OCI-LY1 (cell line): ENCODE measurements at regions not wholly inside any gene's neighbourhood (a gene's known extent, or its start where the extent isn't known, plus 50 kb on each side); places are given as distances from the start of the nearest gene placed in this dataset.
"Not testable (repeated sequence)": the region's sequence is repeated elsewhere in the genome, so short reads cannot be mapped to it uniquely, and the experiment has no call there.

Experiments
- H2AFZ ChIP-seq: fragments of 200-600 bp; sonication (generic), shearing (Covaris generic); 2 replicates; pipeline ENCODE4 v1.6.0; 2014; ENCODE audit warnings: antibody characterized with exemption, mild to moderate bottlenecking, low read length
- H3F3A ChIP-seq: fragments of 200-600 bp; sonication (generic), shearing (Covaris generic); 2 replicates; pipeline ENCODE4 v1.6.0; 2014; ENCODE audit warnings: mild to moderate bottlenecking, antibody characterized with exemption, low read length, moderate library complexity; ENCODE audit not compliant: insufficient read depth
- H3K27ac ChIP-seq: fragments of 200-600 bp; sonication (generic); 2 replicates; pipeline ENCODE4 v1.5.1; 2014; ENCODE audit warnings: low read length, mixed run types, mild to moderate bottlenecking, low read depth; ENCODE audit not compliant: poor library complexity, severe bottlenecking
- H3K27me3 ChIP-seq: fragments of 200-600 bp; sonication (generic); 2 replicates; pipeline ENCODE4 v1.6.0; 2014; ENCODE audit warnings: antibody characterized with exemption, mild to moderate bottlenecking, low read length, moderate library complexity; ENCODE audit not compliant: insufficient read depth
- H3K36me3 ChIP-seq: fragments of 200-600 bp; sonication (generic); 2 replicates; pipeline ENCODE4 v1.6.1; 2014; ENCODE audit warnings: mild to moderate bottlenecking, antibody characterized with exemption, low read length, moderate library complexity, mixed read lengths; ENCODE audit not compliant: insufficient read depth
- H3K4me1 ChIP-seq: fragments of 200-600 bp; sonication (generic); 2 replicates; pipeline ENCODE4 v1.5.1; 2014; ENCODE audit warnings: mild to moderate bottlenecking, low read length, moderate library complexity; ENCODE audit not compliant: insufficient read depth, severe bottlenecking
- H3K4me2 ChIP-seq: fragments of 200-600 bp; sonication (generic), shearing (Covaris generic); 2 replicates; pipeline ENCODE4 v1.6.1; 2014; ENCODE audit warnings: low read length
- H3K4me3 ChIP-seq: fragments of 200-600 bp; sonication (generic); 2 replicates; pipeline ENCODE4 v1.5.1; 2014; ENCODE audit warnings: low read length, low read depth, mild to moderate bottlenecking, mixed read lengths; ENCODE audit not compliant: poor library complexity, severe bottlenecking
- H3K79me2 ChIP-seq: fragments of 200-600 bp; shearing (Covaris generic); 2 replicates; pipeline ENCODE4 v1.6.1; 2016; ENCODE audit warnings: mixed run types, low read length, mixed read lengths; ENCODE audit not compliant: insufficient read depth
- H3K9ac ChIP-seq: fragments of 200-600 bp; sonication (generic), shearing (Covaris generic); 2 replicates; pipeline ENCODE4 v1.6.1; 2014; ENCODE audit warnings: mild to moderate bottlenecking, low read length, mixed read lengths
- H3K9me2 ChIP-seq: fragments of 200-600 bp; sonication (generic), shearing (Covaris generic); 2 replicates; pipeline ENCODE4 v1.6.1; 2014; ENCODE audit warnings: low read depth, mild to moderate bottlenecking, low read length, mixed read lengths
- H3K9me3 ChIP-seq: fragments of 200-600 bp; shearing (Covaris generic); 2 replicates; pipeline ENCODE4 v1.6.1; 2014; ENCODE audit warnings: low read length, mixed read lengths
- H4K20me1 ChIP-seq: fragments of 200-600 bp; sonication (generic), shearing (Covaris generic); 2 replicates; pipeline ENCODE4 v1.6.0; 2016; ENCODE audit warnings: mild to moderate bottlenecking, low read length; ENCODE audit not compliant: insufficient read depth
- CTCF ChIP-seq: fragments of 200-600 bp; sonication (generic), shearing (Covaris generic); IDR thresholded peaks from 2 replicates; pipeline ENCODE4 v1.5.1; 2017; ENCODE audit warnings: mild to moderate bottlenecking, antibody characterized with exemption, low read length, moderate library complexity, mixed read lengths
- EZH2 ChIP-seq: fragments of 200-600 bp; sonication (generic), shearing (Covaris generic); IDR thresholded peaks from 2 replicates; pipeline ENCODE4 v1.8.0; 2017; ENCODE audit warnings: borderline replicate concordance, mixed run types, mild to moderate bottlenecking, antibody characterized with exemption, low read length, moderate library complexity, mixed read lengths

- TF ChIP-seq EZH2, result no peak
- TF ChIP-seq CTCF, result no peak
Measured at GRCh38 chr12:111117017-111117416, 196.6 kb upstream of the MYL2 start.

GRCh38 chr12:111113313-111113712 lies 192.9 kb upstream of the MYL2 start:
- H3K9ac ChIP-seq, H3K4me2 ChIP-seq, H3K27ac ChIP-seq, H3K4me3 ChIP-seq, H3K9me2 ChIP-seq, H3K79me2 ChIP-seq, H2AFZ ChIP-seq, H3K36me3 ChIP-seq, H3K9me3 ChIP-seq, H4K20me1 ChIP-seq, H3K4me1 ChIP-seq, H3K27me3 ChIP-seq, H3F3A ChIP-seq: not testable (repeated sequence)

More at GRCh38 chr12:111117017-111117416, 196.6 kb upstream of the MYL2 start:
- Histone ChIP-seq H3K27me3 (no peaks in the 10 kb centered on the region), H3K4me1 (no peaks in the 10 kb centered on the region), H4K20me1 (no peaks in the 10 kb centered on the region), H3K79me2 (no peaks in the 10 kb centered on the region), H3K9me2 (no peaks in the 10 kb centered on the region), H3K9ac (no peak overlapping the region), H3K4me2 (no peak overlapping the region), H3K9me3 (no peaks in the 10 kb centered on the region), H2AFZ (no peak overlapping the region), H3F3A (no peaks in the 10 kb centered on the region), H3K4me3 (no peak overlapping the region), H3K27ac (no peak overlapping the region), H3K36me3 (no peaks in the 10 kb centered on the region)

GRCh38 chr12:111112311-111113098 lies 192.1 kb upstream of the MYL2 start:
- TF ChIP-seq CTCF, result no peak
- TF ChIP-seq EZH2, result no peak
- Histone ChIP-seq H3K9me2 (no peaks in the 10 kb centered on the region), H3K27ac (no peak overlapping the region)

GRCh38 chr12:111111681-111112080 lies 191.3 kb upstream of the MYL2 start:
- H3K4me2 ChIP-seq, result no peak overlapping the region
- H4K20me1 ChIP-seq, result no peaks in the 10 kb centered on the region
- no peak overlapping the region for H2AFZ ChIP-seq
- no peak overlapping the region for H3K27ac ChIP-seq
- H3K36me3 ChIP-seq, result no peaks in the 10 kb centered on the region
- no peak overlapping the region for H3K4me3 ChIP-seq
- H3K79me2 ChIP-seq, result no peaks in the 10 kb centered on the region
- H3K9me3 ChIP-seq, result no peaks in the 10 kb centered on the region
- no peaks in the 10 kb centered on the region for H3K4me1 ChIP-seq
- no peaks in the 10 kb centered on the region for H3K9me2 ChIP-seq
- no peak for TF ChIP-seq EZH2
- no peak for TF ChIP-seq CTCF
- no peak overlapping the region for H3K9ac ChIP-seq
- H3F3A ChIP-seq, result no peaks in the 10 kb centered on the region
- H3K27me3 ChIP-seq, result no peaks in the 10 kb centered on the region

More at GRCh38 chr12:111112311-111113098, 192.1 kb upstream of the MYL2 start:
- no peaks in the 10 kb centered on the region for H3K27me3 ChIP-seq
- H3K9ac ChIP-seq, result no peak overlapping the region
- no peaks in the 10 kb centered on the region for H3K4me1 ChIP-seq
- H3K4me3 ChIP-seq, result no peak overlapping the region
- no peak overlapping the region for H2AFZ ChIP-seq
- no peaks in the 10 kb centered on the region for H3K9me3 ChIP-seq
- no peaks in the 10 kb centered on the region for H3K36me3 ChIP-seq
- H3K4me2 ChIP-seq, result no peak overlapping the region
- H3K79me2 ChIP-seq, result no peaks in the 10 kb centered on the region
- H3F3A ChIP-seq, result no peaks in the 10 kb centered on the region
- no peaks in the 10 kb centered on the region for H4K20me1 ChIP-seq
